Common myeloid progenitor, CD34-positive (primary cell): ENCODE measurements at regions not wholly inside any gene's neighbourhood (a gene's known extent, or its start where the extent isn't known, plus 50 kb on each side); places are given as distances from the start of the nearest gene placed in this dataset.
"Not testable (repeated sequence)": the region's sequence is repeated elsewhere in the genome, so short reads cannot be mapped to it uniquely, and the experiment has no call there.

Experiments
- CTCF ChIA-PET: fragments of 350-600 bp; sonication (Branson Sonifier 250); formaldehyde crosslinking; loops from one replicate; lab custom pipeline; 2021; ENCODE audit warnings: antibody characterized with exemption; lab: Charles Lee
- POLR2A ChIA-PET: fragments of 350-600 bp; sonication (Branson Sonifier 250); formaldehyde crosslinking; loops from one replicate; lab custom pipeline; 2021; ENCODE audit warnings: antibody characterized with exemption; lab: Charles Lee
- DNase-seq, 3 donors: peaks; one replicate each; pipeline versions ENCODE4 v3.0.0 to v3.0.0-alpha.2; 2013
- H3K27ac ChIP-seq, 2 experiments: 1 replicate in 1 of 2; 2 replicates in 1 of 2; pipeline ENCODE4 v1.7.0; 2013; ENCODE audit warnings: inconsistent platforms in 2 of 2, low read length in 2 of 2, mild to moderate bottlenecking in 2 of 2, low read depth in 1 of 2, moderate library complexity in 1 of 2; ENCODE audit not compliant: severe bottlenecking in 2 of 2, insufficient read depth in 1 of 2, poor library complexity in 1 of 2
- H3K27me3 ChIP-seq, 5 experiments: replicated peaks in 2 of 5; 1 replicate in 3 of 5; 2 replicates in 2 of 5; pipeline versions ENCODE4 v1.6.1 to v1.7.0; 2013; ENCODE audit warnings: low read length in 4 of 5, mild to moderate bottlenecking in 2 of 5, moderate library complexity in 2 of 5, inconsistent platforms in 1 of 5; ENCODE audit not compliant: insufficient read depth in 5 of 5, control insufficient read depth in 4 of 5
- H3K36me3 ChIP-seq, 4 experiments: 1 replicate in 2 of 4; 2 replicates in 2 of 4; pipeline versions ENCODE4 v1.6.1 to v1.7.0; 2013; ENCODE audit warnings: low read length in 3 of 4, control low read depth in 1 of 4, mild to moderate bottlenecking in 1 of 4; ENCODE audit not compliant: control insufficient read depth in 4 of 4, insufficient read depth in 4 of 4
- H3K4me1 ChIP-seq, 4 experiments: 1 replicate in 3 of 4; 2 replicates in 1 of 4; pipeline versions ENCODE4 v1.6.1 to v1.7.1; 2013; ENCODE audit warnings: low read length in 3 of 4, mild to moderate bottlenecking in 3 of 4, control low read depth in 1 of 4, inconsistent platforms in 1 of 4, moderate library complexity in 1 of 4; ENCODE audit not compliant: control insufficient read depth in 4 of 4, insufficient read depth in 4 of 4; ENCODE audit errors: control extremely low read depth in 1 of 4
- H3K4me3 ChIP-seq, 7 experiments: 1 replicate in 4 of 7; 2 replicates in 3 of 7; pipeline versions ENCODE4 v1.5.1 to v1.7.0; 2013; ENCODE audit warnings: mild to moderate bottlenecking in 7 of 7, low read length in 6 of 7, moderate library complexity in 6 of 7, inconsistent platforms in 2 of 7, low read depth in 2 of 7, control low read depth in 1 of 7; ENCODE audit not compliant: insufficient read depth in 4 of 7, control insufficient read depth in 1 of 7; ENCODE audit errors: extremely low read depth in 1 of 7
- H3K9me3 ChIP-seq, 5 experiments: 1 replicate in 4 of 5; 2 replicates in 1 of 5; pipeline versions ENCODE4 v1.6.1 to v1.7.1; 2013; ENCODE audit warnings: low read length in 4 of 5, mild to moderate bottlenecking in 2 of 5, inconsistent platforms in 1 of 5, low read depth in 1 of 5, moderate library complexity in 1 of 5; ENCODE audit not compliant: control insufficient read depth in 4 of 5, insufficient read depth in 2 of 5; ENCODE audit errors: control extremely low read depth in 1 of 5
- WGBS: methylation state at CpG from one replicate; pipeline ENCODE4 v1.1.5; 2013; ENCODE audit not compliant: insufficient coverage; 5-methylcytosine and 5-hydroxymethylcytosine counted together

DNA sequence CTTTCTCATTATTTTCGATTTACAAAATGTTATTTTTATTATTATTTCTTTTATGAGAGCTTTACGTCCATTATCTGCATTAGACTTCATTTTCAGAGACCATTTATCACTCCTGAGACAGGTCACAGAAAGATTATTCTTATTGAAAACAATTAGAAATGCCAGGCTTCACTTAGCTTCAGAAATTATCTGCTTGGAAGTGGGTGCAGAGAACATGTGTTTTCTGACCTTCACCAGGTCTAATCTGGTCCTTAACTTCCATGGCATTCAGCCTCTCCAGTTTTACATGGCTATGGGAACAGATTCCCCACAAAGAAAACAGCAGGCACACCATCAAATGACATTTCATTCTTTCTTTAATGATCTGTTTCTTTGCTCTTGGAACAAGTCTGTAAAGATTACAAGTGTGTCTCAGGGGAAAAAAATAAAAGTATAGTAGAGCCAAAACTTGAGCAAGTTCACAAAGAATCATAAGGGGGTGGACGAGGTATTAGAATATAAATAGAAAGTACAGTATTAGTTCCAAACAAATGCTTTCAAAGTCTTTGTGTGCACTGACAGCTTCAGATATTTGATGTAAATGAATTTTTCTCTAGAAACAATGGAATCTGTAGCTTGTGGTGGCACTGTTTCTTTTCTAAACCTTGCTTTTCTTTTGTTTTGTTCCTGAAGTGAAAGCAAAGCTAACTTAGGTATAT, 294.2 kb upstream of the MEIS2 start:
- POLR2A ChIA-PET, result no interaction called here
- WGBS, result no CpG with 5 or more reads among the region's 3 CpGs
- Histone ChIP-seq H3K27ac (no peak overlapping the region), H3K4me3 (no peak overlapping the region), H3K27me3 (no peaks in the 10 kb centered on the region), H3K36me3 (no peaks in the 10 kb centered on the region), H3K4me1 (no peaks in the 10 kb centered on the region), H3K9me3 (peaks cover 0 to 10% (median 3%) of the 10 kb centered on the region in 5 experiments)
- CTCF ChIA-PET, result no interaction called here
- no peak for DNase-seq

DNA sequence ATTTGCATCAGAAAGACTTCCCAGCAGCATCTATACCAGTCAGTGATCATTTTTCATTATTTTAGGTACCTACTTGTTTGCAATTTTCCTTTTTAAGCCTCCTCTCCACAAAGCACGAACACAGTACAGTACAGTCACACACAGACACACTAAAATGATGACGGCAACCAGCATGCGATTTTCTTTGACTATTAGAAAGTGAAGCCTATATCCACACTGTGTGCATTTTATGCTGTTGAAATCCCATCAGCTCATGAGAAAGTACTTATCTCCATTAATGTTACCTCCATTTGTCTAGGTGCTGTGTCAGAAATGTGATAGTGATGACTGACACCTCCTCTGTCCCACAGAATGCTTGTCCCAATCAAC, 294.7 kb upstream of the MEIS2 start:
- Histone ChIP-seq H3K27ac (no peak overlapping the region), H3K4me3 (no peak overlapping the region), H3K36me3 (no peaks in the 10 kb centered on the region), H3K27me3 (no peaks in the 10 kb centered on the region), H3K4me1 (no peaks in the 10 kb centered on the region), H3K9me3 (peaks cover 0 to 7% (median 0%) of the 10 kb centered on the region in 5 experiments)
- CTCF ChIA-PET, result no interaction called here
- POLR2A ChIA-PET, result no interaction called here
- WGBS, result 95% methylated on average over 2 of the region's 3 CpGs
- no peak for DNase-seq

DNA sequence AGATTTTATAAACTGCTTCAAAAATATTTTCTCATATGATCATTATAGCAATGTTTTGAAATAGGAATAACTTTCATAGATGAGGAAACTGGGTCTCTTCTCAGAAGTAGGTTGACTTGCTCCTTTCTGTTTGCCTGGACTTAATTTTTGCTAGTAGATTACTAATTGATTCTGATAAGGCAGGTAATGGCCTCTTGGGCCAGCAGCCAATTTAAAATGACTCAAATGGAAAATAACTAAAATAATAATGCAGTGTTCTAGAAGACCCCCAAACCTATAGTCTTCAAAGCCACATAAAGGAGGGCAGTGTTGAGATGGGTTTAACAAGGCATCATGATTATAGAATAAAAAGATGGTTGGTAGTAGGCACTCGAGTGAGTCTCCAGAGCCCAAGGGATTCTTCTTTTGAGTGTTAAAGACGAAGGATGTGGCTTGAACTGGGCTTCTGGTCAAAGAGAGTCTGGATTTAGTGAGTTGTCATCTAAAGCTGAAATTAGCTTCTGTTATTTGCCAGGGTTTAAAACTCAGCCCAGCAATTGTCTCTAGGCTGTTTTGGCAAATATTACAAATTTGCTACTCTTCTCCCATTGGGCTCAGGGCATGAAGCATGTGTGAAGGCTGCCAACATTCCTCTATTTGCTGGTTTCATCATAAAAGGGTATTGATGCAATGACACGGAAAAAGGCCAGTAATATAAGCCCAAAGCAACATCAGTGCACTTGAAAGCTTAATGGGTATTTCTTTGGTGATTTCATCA, 297.1 kb upstream of the MEIS2 start:
- no peak overlapping the region for H3K27ac ChIP-seq
- H3K9me3 ChIP-seq, result no peaks in the 10 kb centered on the region
- no peaks in the 10 kb centered on the region for H3K36me3 ChIP-seq
- H3K27me3 ChIP-seq, result no peaks in the 10 kb centered on the region
- H3K4me3 ChIP-seq, result no peak overlapping the region
- CTCF ChIA-PET, result no interaction called here
- no peak for DNase-seq
- WGBS, result 100% methylated on average over 2 of the region's 3 CpGs
- no peaks in the 10 kb centered on the region for H3K4me1 ChIP-seq
- POLR2A ChIA-PET, result no interaction called here

DNA sequence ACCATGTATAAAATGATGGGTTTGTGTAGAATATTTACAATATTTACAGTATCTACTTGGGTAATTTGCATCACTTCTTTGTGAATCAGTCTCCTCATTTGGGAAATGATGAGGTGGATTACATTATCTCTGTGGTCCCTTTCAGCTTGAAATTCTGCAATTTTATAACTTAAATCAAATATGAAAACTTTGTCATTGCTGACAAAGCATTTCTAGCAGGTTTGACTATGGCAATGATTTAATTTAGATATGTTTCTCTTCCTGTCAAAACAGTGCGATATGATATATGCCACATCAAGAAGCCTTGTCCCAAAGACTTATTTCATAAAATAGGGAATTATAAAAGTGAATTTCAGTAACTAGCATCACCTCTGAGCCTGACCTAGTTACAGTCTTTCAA, 315.8 kb upstream of the MEIS2 start:
- DNase-seq, result no peak
- WGBS, result no CpG with 5 or more reads among the region's 1 CpG

DNA sequence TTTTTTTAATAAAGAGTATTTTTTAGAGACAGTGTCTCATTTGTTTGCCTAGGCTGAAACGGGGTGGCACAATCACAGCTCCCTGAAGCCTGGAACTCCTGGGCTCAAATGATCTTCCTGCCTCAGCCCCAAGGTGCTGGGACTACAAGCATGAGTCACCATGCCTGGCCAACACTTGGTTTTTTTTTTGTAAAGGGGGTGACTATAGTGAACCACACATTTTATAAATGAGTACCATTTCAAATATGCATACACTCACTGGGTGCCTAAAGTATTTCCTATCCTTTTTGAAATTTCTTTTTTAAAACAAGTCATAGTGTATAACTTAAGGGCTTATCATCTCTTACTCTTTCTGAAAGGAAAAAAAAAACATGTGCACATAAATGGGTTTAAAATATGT, 325.2 kb upstream of the MEIS2 start:
- Histone ChIP-seq H3K27me3 (no peaks in the 10 kb centered on the region), H3K27ac (no peak overlapping the region), H3K4me1 (no peaks in the 10 kb centered on the region), H3K4me3 (no peak overlapping the region), H3K36me3 (no peaks in the 10 kb centered on the region), H3K9me3 (no peaks in the 10 kb centered on the region)
- ChIA-PET POLR2A (no interaction called here), CTCF (no interaction called here)
- no peak for DNase-seq
- WGBS, result 60% methylated on average over 1 of the region's 1 CpG

More for the DNA sequence above, 315.8 kb upstream of the MEIS2 start:
- Histone ChIP-seq H3K4me1 (no peaks in the 10 kb centered on the region), H3K27ac (no peak overlapping the region), H3K4me3 (no peak overlapping the region), H3K36me3 (no peaks in the 10 kb centered on the region), H3K9me3 (no peaks in the 10 kb centered on the region), H3K27me3 (no peaks in the 10 kb centered on the region)
- ChIA-PET POLR2A (no interaction called here), CTCF (no interaction called here)

DNA sequence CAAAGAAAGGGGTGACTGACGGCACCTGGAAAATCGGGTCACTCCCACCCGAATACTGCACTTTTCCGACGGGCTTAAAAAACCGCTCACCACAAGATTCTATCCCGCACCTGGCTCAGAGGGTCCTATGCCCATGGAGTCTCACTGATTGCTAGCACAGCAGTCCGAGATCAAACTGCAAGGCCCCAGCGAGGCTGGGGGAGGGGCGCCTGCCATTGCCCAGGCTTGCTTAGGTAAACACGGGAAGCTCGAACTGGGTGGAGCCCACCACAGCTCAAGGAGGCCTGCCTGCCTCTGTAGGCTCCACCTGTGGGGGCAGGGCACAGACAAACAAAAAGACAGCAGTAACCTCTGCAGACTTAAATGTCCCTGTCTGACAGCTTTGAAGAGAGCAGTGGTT, 327.0 kb upstream of the MEIS2 start:
- CTCF ChIA-PET, DNase-seq, H3K27ac ChIP-seq: not testable (repeated sequence)

DNA sequence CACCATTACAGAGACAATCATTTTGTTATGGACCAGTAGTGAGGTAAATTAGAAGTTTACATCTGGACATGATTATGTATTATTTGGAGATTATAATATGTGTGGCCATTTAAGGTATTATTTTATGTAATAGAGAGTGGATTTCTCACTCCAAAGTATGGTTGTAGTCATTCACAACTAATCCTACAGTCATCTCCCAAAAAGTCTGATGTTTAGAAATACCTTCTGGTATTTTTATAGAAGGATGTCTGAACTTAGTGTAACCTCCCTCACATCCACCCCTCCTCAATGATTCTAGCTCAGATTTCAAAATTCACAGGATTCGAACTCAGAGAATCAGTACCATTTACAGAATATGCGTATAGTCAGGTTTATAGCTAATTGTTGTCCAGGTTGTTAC, 346.6 kb upstream of the MEIS2 start:
- WGBS, result no CpG with 5 or more reads among the region's 2 CpGs
- H3K4me1 ChIP-seq, result no peaks in the 10 kb centered on the region
- DNase-seq, result no peak
- ChIA-PET CTCF (no interaction called here), POLR2A (no interaction called here)
- H3K4me3 ChIP-seq, result no peak overlapping the region
- no peak overlapping the region for H3K27ac ChIP-seq
- H3K27me3 ChIP-seq, result no peaks in the 10 kb centered on the region
- peaks cover 0 to 5% (median 2%) of the 10 kb centered on the region in 5 experiments for H3K9me3 ChIP-seq
- no peaks in the 10 kb centered on the region for H3K36me3 ChIP-seq

More for the DNA sequence above, 327.0 kb upstream of the MEIS2 start:
- H3K4me1 ChIP-seq, H3K27me3 ChIP-seq, H3K9me3 ChIP-seq, POLR2A ChIA-PET, H3K4me3 ChIP-seq, H3K36me3 ChIP-seq: not testable (repeated sequence)
- 87% methylated on average over 2 of the region's 12 CpGs for WGBS
